Endothelial cell of umbilical vein (primary cell): ENCODE measurements at regions not wholly inside any gene's neighbourhood (a gene's known extent, or its start where the extent isn't known, plus 50 kb on each side); places are given as distances from the start of the nearest gene placed in this dataset.

Experiments used
- BruUV-seq: library from RNA; stranded (reverse); fragments of 400-500 nt; replicated peaks from 2 replicates; lab custom pipeline; 2021; lab: Mats Ljungman, UMichigan
- CTCF ChIA-PET: fragments of 300-600, 350-600 bp; sonication (Branson Sonifier 250); formaldehyde crosslinking; loops from one replicate; lab custom pipeline; 2021; ENCODE audit warnings: antibody characterized with exemption, inconsistent platforms; lab: Charles Lee
- POLR2A ChIA-PET: fragments of 300-600, 350-600 bp; sonication (Branson Sonifier 250); formaldehyde crosslinking; loops from one replicate; lab custom pipeline; 2021; ENCODE audit warnings: antibody characterized with exemption, inconsistent platforms; lab: Charles Lee
- DNase-seq: peaks from one replicate; pipeline ENCODE4 v3.0.0-alpha.2; 2011; ENCODE audit warnings: low read depth, low spot score
- FAIRE-seq: peaks from 2 replicates; lab custom pipeline; 2011; peaks lifted over from hg19 to GRCh38; lab: Jason Lieb, UNC
- H2AFZ ChIP-seq: 2 replicates; pipeline ENCODE4 v1.6.0; 2012; ENCODE audit warnings: low read depth, low read length, control low read depth, inconsistent platforms
- H3K27ac ChIP-seq: 2 replicates; pipeline ENCODE4 v1.5.1; 2011; ENCODE audit warnings: low read depth, mild to moderate bottlenecking, control low read depth, low read length, moderate library complexity; ENCODE audit not compliant: insufficient read depth
- H3K27me3 ChIP-seq, 2 experiments: 2 replicates each; pipeline versions ENCODE4 v1.6.0 to v1.6.1; 2011; ENCODE audit warnings: low read length in 2 of 2, mixed read lengths in 1 of 2; ENCODE audit not compliant: control insufficient read depth in 2 of 2, insufficient read depth in 2 of 2
- H3K36me3 ChIP-seq, 2 experiments: 2 replicates in 1 of 2; 3 replicates in 1 of 2; pipeline ENCODE4 v1.5.1; 2011; ENCODE audit warnings: low read length in 2 of 2, mild to moderate bottlenecking in 1 of 2, moderate library complexity in 1 of 2; ENCODE audit not compliant: control insufficient read depth in 2 of 2, insufficient read depth in 2 of 2; ENCODE audit errors: extremely low read depth in 1 of 2
- H3K4me1 ChIP-seq: 3 replicates; pipeline ENCODE4 v1.5.1; 2011; ENCODE audit warnings: mild to moderate bottlenecking, low read length; ENCODE audit not compliant: control insufficient read depth, insufficient read depth; ENCODE audit errors: extremely low read depth
- H3K4me2 ChIP-seq: 2 replicates; pipeline ENCODE4 v1.6.1; 2011; ENCODE audit warnings: low read length, control low read depth, mixed read lengths; ENCODE audit not compliant: insufficient read depth
- H3K4me3 ChIP-seq, 3 experiments: fragments of 200-600 bp in 1 of 3; sonication (generic), shearing (Covaris generic) in 1 of 3; replicated peaks in 1 of 3; 2 replicates each; pipeline ENCODE4 v1.5.1; 2011 to 2016; ENCODE audit warnings: control low read depth in 3 of 3, low read length in 3 of 3, mild to moderate bottlenecking in 2 of 3, inconsistent platforms in 1 of 3, low read depth in 1 of 3, moderate library complexity in 1 of 3; ENCODE audit not compliant: insufficient read depth in 1 of 3
- H3K79me2 ChIP-seq: 2 replicates; pipeline ENCODE4 v1.6.0; 2012; ENCODE audit warnings: low read length, inconsistent platforms; ENCODE audit not compliant: control insufficient read depth, insufficient read depth
- H3K9ac ChIP-seq: replicated peaks from 2 replicates; pipeline ENCODE3; 2011; ENCODE audit warnings: low read length, control low read depth; ENCODE audit not compliant: insufficient read depth; ENCODE audit errors: extremely low read depth
- H3K9me1 ChIP-seq: replicated peaks from 3 replicates; pipeline ENCODE4 v1.6.0; 2011; ENCODE audit warnings: mild to moderate bottlenecking, low read length; ENCODE audit not compliant: control insufficient read depth, insufficient read depth; ENCODE audit errors: extremely low read depth
- H3K9me3 ChIP-seq: replicated peaks from 2 replicates; pipeline ENCODE4 v1.5.1; 2012; ENCODE audit warnings: low read length, inconsistent platforms; ENCODE audit not compliant: control insufficient read depth, insufficient read depth
- H4K20me1 ChIP-seq: replicated peaks from 2 replicates; pipeline ENCODE3; 2011; ENCODE audit warnings: mild to moderate bottlenecking, low read length; ENCODE audit not compliant: control insufficient read depth, insufficient read depth; ENCODE audit errors: extremely low read depth
- CTCF ChIP-seq, 2 donors: IDR thresholded peaks; 1 replicate in 1 of 2; 2 replicates in 1 of 2; pipeline ENCODE4 v1.5.1; 2011; ENCODE audit warnings: low read length in 2 of 2, mild to moderate bottlenecking in 2 of 2, moderate library complexity in 2 of 2, control low read depth in 1 of 2, inconsistent platforms in 1 of 2, low read depth in 1 of 2; ENCODE audit not compliant: insufficient read depth in 1 of 2; ENCODE audit errors: extremely low read depth in 1 of 2
- EZH2 ChIP-seq: IDR thresholded peaks from 2 replicates; pipeline ENCODE4 v1.6.1; 2012; ENCODE audit warnings: borderline replicate concordance, low read depth, mild to moderate bottlenecking, moderate library complexity, low read length, inconsistent platforms; ENCODE audit not compliant: severe bottlenecking
- FOS ChIP-seq: IDR thresholded peaks from 2 replicates; pipeline ENCODE4 v1.6.1; 2011; ENCODE audit warnings: mild to moderate bottlenecking, low read length, moderate library complexity, borderline replicate concordance; ENCODE audit not compliant: insufficient read depth
- GATA2 ChIP-seq: IDR thresholded peaks from 2 replicates; pipeline ENCODE4 v1.7.0; 2011; ENCODE audit warnings: low read depth, mild to moderate bottlenecking, moderate library complexity, mixed read lengths, low read length; ENCODE audit not compliant: insufficient read length, insufficient read depth
- JUN ChIP-seq: IDR thresholded peaks from 2 replicates; pipeline ENCODE4 v1.6.1; 2011; ENCODE audit warnings: borderline replicate concordance, low read depth; ENCODE audit not compliant: insufficient read length, insufficient read depth
- MAX ChIP-seq: IDR thresholded peaks from 2 replicates; pipeline ENCODE4 v1.6.1; 2011; ENCODE audit not compliant: insufficient read depth, insufficient read length
- MYC ChIP-seq: IDR thresholded peaks from one replicate; pipeline ENCODE4 v1.6.1; 2011; ENCODE audit warnings: mild to moderate bottlenecking, low read depth, low read length
- POLR2A ChIP-seq: IDR thresholded peaks from 2 replicates; pipeline ENCODE4 v1.6.1; 2012; ENCODE audit warnings: low read depth, mild to moderate bottlenecking, control low read depth, low read length
- POLR2AphosphoS5 ChIP-seq: IDR thresholded peaks from 2 replicates; pipeline ENCODE4 v1.6.1; 2012; ENCODE audit warnings: low read depth, mild to moderate bottlenecking, control low read depth, low read length, moderate library complexity; ENCODE audit not compliant: insufficient read depth
- dilution Hi-C: fragments of 300-500 bp; cut with MboI; formaldehyde crosslinking; loops from one replicate; pipeline ENCODE4 v1.15.0; 2019; ENCODE audit warnings: low sequenced_read_pairs; ENCODE audit not compliant: extremely low pct_ligation_motif_present
- intact Hi-C: fragments of 100-400 bp; cut with micrococcal nuclease; formaldehyde crosslinking; loops from one replicate; pipeline ENCODE4 v1.10.0; 2022

- Histone ChIP-seq H3K9ac (no peak overlapping the region), H3K4me1 (no peaks in the 10 kb centered on the region), H3K27ac (no peak overlapping the region), H3K9me3 (no peaks in the 10 kb centered on the region), H3K27me3 (peaks cover 0 to 2% of the 10 kb centered on the region in 2 experiments), H4K20me1 (no peaks in the 10 kb centered on the region), H3K4me2 (no peak overlapping the region), H3K36me3 (no peaks in the 10 kb centered on the region), H2AFZ (no peak overlapping the region), H3K4me3 (no peak overlapping the region), H3K79me2 (no peaks in the 10 kb centered on the region), H3K9me1 (no peaks in the 10 kb centered on the region)
- dilution Hi-C loops: no loop called here
- no TSS peak for BruUV-seq
- TF ChIP-seq MAX (no peak), EZH2 (no peak), JUN (no peak)
- FAIRE-seq (no peak), DNase-seq (no peak)
- ChIA-PET POLR2A (no interaction called here), CTCF (interaction anchor here (1.9 kb wide), 1 partner anchor 19 kb away, joined by 9 read pairs; no protein-coding TSS in a partner anchor)
- intact Hi-C loops: no loop called here
Observed at GRCh38 chr4:153064571-153064970, 128.4 kb downstream of the FHDC1 start.

- Histone ChIP-seq H4K20me1 (no peaks in the 10 kb centered on the region), H3K9me3 (no peaks in the 10 kb centered on the region), H3K36me3 (no peaks in the 10 kb centered on the region), H3K9ac (no peak overlapping the region), H3K79me2 (no peaks in the 10 kb centered on the region), H3K4me3 (no peak overlapping the region), H3K9me1 (no peaks in the 10 kb centered on the region), H3K27me3 (no peaks in the 10 kb centered on the region), H3K4me1 (no peaks in the 10 kb centered on the region), H3K4me2 (no peak overlapping the region), H2AFZ (no peak overlapping the region), H3K27ac (no peak overlapping the region)
- ChIA-PET POLR2A (no interaction called here), CTCF (interaction anchor here (1.9 kb wide), 1 partner anchor 18 kb away, joined by 9 read pairs; no protein-coding TSS in a partner anchor)
- DNase-seq (no peak), FAIRE-seq (no peak)
- TF ChIP-seq EZH2 (no peak), MAX (no peak), GATA2 (no peak), JUN (no peak), POLR2A (no peak), POLR2AphosphoS5 (no peak), FOS (no peak), MYC (no peak), CTCF (IDR thresholded peaks at IDR 0.05; ENCODE audit: extremely low read depth in 1 of 2, insufficient read depth in 1 of 2, low read depth in 1 of 2, low read length in 2 of 2) (no peak)
- intact Hi-C loops (no loop called here), dilution Hi-C loops (no loop called here)
- BruUV-seq: no TSS peak
Observed at GRCh38 chr4:153065276-153065675, 129.2 kb downstream of the FHDC1 start.
